GM19395 (cell line): ENCODE measurements at regions not wholly inside any gene's neighbourhood (a gene's known extent, or its start where the extent isn't known, plus 50 kb on each side); places are given as distances from the start of the nearest gene placed in this dataset.
"Not testable (repeated sequence)": the region's sequence is repeated elsewhere in the genome, so short reads cannot be mapped to it uniquely, and the experiment has no call there.

Experiments used
- ATAC-seq: cut with Tn5 transposase; IDR thresholded peaks from one replicate; pipeline ENCODE4 v1.9.1; 2021; ENCODE audit warnings: mild to moderate bottlenecking, moderate library complexity; ENCODE audit not compliant: unreplicated experiment

- no peak for ATAC-seq
Observed at GRCh38 chr2:114128725-114129124, 238.8 kb downstream of the ACTR3 start.

GRCh38 chr2:114132050-114132449 lies 242.2 kb downstream of the ACTR3 start:
- ATAC-seq = not testable (repeated sequence)

- no peak for ATAC-seq
Observed at GRCh38 chr2:114134146-114134545, 244.3 kb downstream of the ACTR3 start.

GRCh38 chr2:114139542-114139941 lies 249.7 kb downstream of the ACTR3 start:
- no peak for ATAC-seq

- ATAC-seq = no peak
Observed at GRCh38 chr2:114156366-114157056, 266.6 kb downstream of the ACTR3 start.

GRCh38 chr2:114157057-114157385 lies 267.1 kb downstream of the ACTR3 start:
- ATAC-seq = no peak

- no peak for ATAC-seq
Observed at GRCh38 chr2:114160263-114160981, 270.5 kb downstream of the ACTR3 start.

- no peak for ATAC-seq
Observed at GRCh38 chr2:114161371-114161770, 271.5 kb downstream of the ACTR3 start.

- ATAC-seq = no peak
Observed at GRCh38 chr2:114167799-114168198, 274.6 kb upstream of the DPP10 start.

- no peak for ATAC-seq
Observed at GRCh38 chr2:114170070-114170469, 272.4 kb upstream of the DPP10 start.

- no peak for ATAC-seq
Observed at GRCh38 chr2:114175507-114175906, 266.9 kb upstream of the DPP10 start.

- no peak for ATAC-seq
Observed at GRCh38 chr2:114185501-114185900, 256.9 kb upstream of the DPP10 start.

- ATAC-seq = no peak
Observed at GRCh38 chr2:114192362-114192761, 250.1 kb upstream of the DPP10 start.

- no peak for ATAC-seq
Observed at GRCh38 chr2:114201781-114202180, 240.7 kb upstream of the DPP10 start.

- ATAC-seq = no peak
Observed at GRCh38 chr2:114203679-114204078, 238.8 kb upstream of the DPP10 start.

GRCh38 chr2:114213808-114214207 lies 228.6 kb upstream of the DPP10 start:
- no peak for ATAC-seq

- ATAC-seq = no peak
Observed at GRCh38 chr2:114218383-114218782, 224.1 kb upstream of the DPP10 start.

- no peak for ATAC-seq
Observed at GRCh38 chr2:114219456-114219855, 223.0 kb upstream of the DPP10 start.

GRCh38 chr2:114222344-114222743 lies 220.1 kb upstream of the DPP10 start:
- ATAC-seq = no peak

- no peak for ATAC-seq
Observed at GRCh38 chr2:114231921-114232320, 210.5 kb upstream of the DPP10 start.

- ATAC-seq = no peak
Observed at GRCh38 chr2:114237331-114237730, 205.1 kb upstream of the DPP10 start.

- no peak for ATAC-seq
Observed at GRCh38 chr2:114238910-114239559, 203.4 kb upstream of the DPP10 start.
